ENCODE measurements at regions not wholly inside any gene's neighbourhood (a gene's known extent, or its start where the extent isn't known, plus 50 kb on each side); places are given as distances from the start of the nearest gene placed in this dataset.

DNA sequence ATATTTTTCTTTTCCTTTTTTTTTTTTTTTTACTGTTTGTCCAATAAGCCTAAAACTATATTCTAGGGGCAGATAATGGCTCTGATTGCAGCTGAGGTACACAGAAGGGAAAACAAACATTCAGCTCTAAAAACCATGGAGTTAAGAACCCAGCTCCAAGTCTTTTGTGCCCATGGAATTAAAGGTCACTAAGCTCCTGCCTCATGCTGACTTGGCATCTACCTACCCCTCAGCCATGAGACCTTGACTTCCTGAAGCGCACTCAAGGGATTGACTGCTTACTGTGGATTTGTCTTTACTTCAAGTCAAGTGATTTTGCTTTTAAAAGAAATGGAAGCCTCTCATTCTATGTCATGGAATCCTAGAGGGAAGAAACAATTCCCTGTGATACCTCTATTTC, 192.3 kb downstream of the AMY1C start:
- intact Hi-C loops (cut with DNase I) = no loop called here
- H3K36me3 ChIP-seq = no peaks in the 10 kb centered on the region
- H3K27ac ChIP-seq = no peak overlapping the region
- no peaks in the 10 kb centered on the region for H3K9me3 ChIP-seq
- no peak for DNase-seq
- H3K27me3 ChIP-seq = no peaks in the 10 kb centered on the region
- no peak for ATAC-seq
- TF ChIP-seq, protein P1, sequence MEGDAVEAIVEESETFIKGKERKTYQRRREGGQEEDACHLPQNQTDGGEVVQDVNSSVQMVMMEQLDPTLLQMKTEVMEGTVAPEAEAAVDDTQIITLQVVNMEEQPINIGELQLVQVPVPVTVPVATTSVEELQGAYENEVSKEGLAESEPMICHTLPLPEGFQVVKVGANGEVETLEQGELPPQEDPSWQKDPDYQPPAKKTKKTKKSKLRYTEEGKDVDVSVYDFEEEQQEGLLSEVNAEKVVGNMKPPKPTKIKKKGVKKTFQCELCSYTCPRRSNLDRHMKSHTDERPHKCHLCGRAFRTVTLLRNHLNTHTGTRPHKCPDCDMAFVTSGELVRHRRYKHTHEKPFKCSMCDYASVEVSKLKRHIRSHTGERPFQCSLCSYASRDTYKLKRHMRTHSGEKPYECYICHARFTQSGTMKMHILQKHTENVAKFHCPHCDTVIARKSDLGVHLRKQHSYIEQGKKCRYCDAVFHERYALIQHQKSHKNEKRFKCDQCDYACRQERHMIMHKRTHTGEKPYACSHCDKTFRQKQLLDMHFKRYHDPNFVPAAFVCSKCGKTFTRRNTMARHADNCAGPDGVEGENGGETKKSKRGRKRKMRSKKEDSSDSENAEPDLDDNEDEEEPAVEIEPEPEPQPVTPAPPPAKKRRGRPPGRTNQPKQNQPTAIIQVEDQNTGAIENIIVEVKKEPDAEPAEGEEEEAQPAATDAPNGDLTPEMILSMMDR (IDR thresholded peaks at IDR 0.05) = no peak
- no peaks in the 10 kb centered on the region for H3K4me1 ChIP-seq
- no peak overlapping the region for H3K4me3 ChIP-seq

DNA sequence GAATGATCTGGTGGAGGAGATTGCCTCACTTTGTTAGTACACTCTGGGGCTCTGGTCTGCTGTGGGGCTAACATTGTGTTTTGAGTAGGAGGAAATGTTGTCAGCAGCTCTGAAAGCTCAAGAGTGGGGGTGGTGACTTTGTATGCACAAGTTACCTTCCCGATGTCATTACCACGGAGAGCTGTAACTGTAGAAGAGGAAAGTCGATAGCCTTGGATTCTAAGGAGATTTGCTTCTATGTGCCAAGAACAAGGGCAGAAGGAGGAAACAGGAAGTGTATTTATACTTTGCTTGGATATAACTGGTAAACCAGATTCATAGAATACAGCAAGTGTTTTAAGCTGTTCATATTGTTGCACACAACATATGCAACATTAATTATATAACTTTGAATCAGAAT, 196.1 kb downstream of the AMY1C start:
- intact Hi-C loops (cut with DNase I) = no loop called here
- TF ChIP-seq, protein P1 (IDR thresholded peaks at IDR 0.05) = no peak

DNA sequence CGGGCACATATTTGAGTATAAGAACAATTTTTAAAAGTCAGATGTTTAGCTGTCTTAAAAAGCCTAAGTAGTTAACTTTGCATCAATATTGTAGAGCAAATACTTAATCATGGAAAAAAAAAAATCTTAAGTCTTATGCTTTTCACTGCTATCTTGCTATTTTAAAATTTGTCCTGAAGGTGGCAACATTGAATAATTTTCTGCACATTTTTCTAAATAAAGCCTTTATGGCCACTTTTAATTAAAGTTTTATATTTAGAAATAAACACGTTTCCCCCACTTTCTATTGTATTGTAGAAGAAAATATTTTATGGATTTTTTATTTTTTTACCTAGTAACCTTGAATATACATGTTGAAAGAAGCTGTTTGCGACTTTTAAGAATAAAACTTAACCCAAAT, 198.8 kb downstream of the AMY1C start:
- DNase-seq (no peak), ATAC-seq (no peak)
- Histone ChIP-seq H3K9me3 (no peaks in the 10 kb centered on the region), H3K36me3 (no peaks in the 10 kb centered on the region), H3K27ac (no peak overlapping the region), H3K27me3 (no peaks in the 10 kb centered on the region), H3K4me3 (no peak overlapping the region), H3K4me1 (no peaks in the 10 kb centered on the region)
- intact Hi-C loops (cut with DNase I) = no loop called here
- TF ChIP-seq, protein P1 (IDR thresholded peaks at IDR 0.05) = peak; percentile 11

More for the DNA sequence above, 196.1 kb downstream of the AMY1C start:
- H3K4me1 ChIP-seq = no peaks in the 10 kb centered on the region
- ATAC-seq (no peak), DNase-seq (no peak)
- H3K4me3 ChIP-seq = no peak overlapping the region
- H3K27ac ChIP-seq = no peak overlapping the region
- no peaks in the 10 kb centered on the region for H3K36me3 ChIP-seq
- no peaks in the 10 kb centered on the region for H3K27me3 ChIP-seq
- H3K9me3 ChIP-seq = no peaks in the 10 kb centered on the region

DNA sequence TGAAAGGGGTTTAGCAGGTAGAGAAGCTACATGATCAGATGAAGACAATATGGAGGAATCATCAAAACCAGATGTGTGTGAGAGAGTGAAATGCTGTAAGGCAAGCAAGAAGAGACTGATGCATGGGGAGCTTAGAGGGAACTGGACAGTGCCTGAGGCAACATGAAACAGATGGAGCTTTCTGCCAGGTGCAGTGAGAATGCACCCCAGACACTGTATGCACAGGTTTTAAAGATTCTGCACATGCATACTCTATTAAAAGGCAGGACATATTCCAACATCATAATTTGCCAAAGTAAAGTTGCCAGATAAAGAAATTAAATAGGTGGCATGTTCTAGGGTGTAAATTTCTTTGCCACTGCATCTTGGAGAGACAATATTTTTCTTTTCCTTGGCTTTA, 200.1 kb downstream of the AMY1C start:
- H3K4me3 ChIP-seq = no peak overlapping the region
- H3K9me3 ChIP-seq = no peaks in the 10 kb centered on the region
- H3K4me1 ChIP-seq = no peaks in the 10 kb centered on the region
- TF ChIP-seq, protein P1 (IDR thresholded peaks at IDR 0.05) = no peak
- H3K36me3 ChIP-seq = no peaks in the 10 kb centered on the region
- no peaks in the 10 kb centered on the region for H3K27me3 ChIP-seq
- intact Hi-C loops (cut with DNase I) = no loop called here
- no peak overlapping the region for H3K27ac ChIP-seq
- ATAC-seq (no peak), DNase-seq (no peak)

DNA sequence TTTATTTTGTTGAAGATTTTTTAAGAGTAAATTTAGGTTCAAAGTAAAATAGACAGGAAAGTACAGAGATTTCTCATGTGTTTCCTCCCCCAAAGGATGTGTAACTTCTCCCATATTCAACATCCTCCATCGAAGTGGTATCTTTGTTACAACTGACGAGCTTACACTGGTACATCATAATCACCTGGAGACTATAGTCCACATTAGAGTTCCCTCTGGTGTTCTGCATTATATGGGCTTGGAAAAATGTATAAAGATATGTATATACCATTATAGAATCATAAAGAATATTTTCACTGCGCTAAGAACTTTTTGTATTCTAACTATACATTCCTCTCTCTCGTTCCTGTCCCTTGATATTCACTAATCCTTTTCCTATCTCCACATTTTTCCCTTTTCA, 203.7 kb downstream of the AMY1C start:
- ATAC-seq (no peak), DNase-seq (no peak)
- intact Hi-C loops (cut with DNase I) = no loop called here
- Histone ChIP-seq H3K9me3 (no peaks in the 10 kb centered on the region), H3K27me3 (no peaks in the 10 kb centered on the region), H3K27ac (no peak overlapping the region), H3K4me1 (no peaks in the 10 kb centered on the region), H3K4me3 (no peak overlapping the region), H3K36me3 (no peaks in the 10 kb centered on the region)
- TF ChIP-seq, protein P1 (IDR thresholded peaks at IDR 0.05) = no peak

DNA sequence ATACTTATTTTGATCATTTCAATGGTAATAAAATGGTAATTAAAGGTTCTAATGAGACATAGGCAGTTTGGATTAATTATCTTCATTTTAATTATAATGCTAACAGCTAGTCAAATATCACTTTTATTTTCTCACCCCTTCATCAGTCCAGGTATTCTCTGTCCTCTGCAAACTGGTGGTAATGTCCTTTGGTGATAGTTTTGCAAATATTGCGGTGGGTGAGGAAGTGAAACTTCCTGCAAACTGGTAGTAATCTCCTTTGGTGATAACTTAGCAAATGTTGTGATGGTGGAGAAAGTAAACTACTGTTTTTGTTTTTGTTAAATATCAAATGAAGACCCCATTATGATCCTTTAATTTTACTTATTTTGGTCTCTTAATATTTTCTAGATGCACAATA, 209.0 kb downstream of the AMY1C start:
- Histone ChIP-seq H3K27me3 (no peaks in the 10 kb centered on the region), H3K4me1 (no peaks in the 10 kb centered on the region), H3K36me3 (no peaks in the 10 kb centered on the region), H3K9me3 (no peaks in the 10 kb centered on the region), H3K27ac (no peak overlapping the region), H3K4me3 (no peak overlapping the region)
- TF ChIP-seq, protein P1 (IDR thresholded peaks at IDR 0.05) = no peak
- DNase-seq (no peak), ATAC-seq (no peak)
- intact Hi-C loops (cut with DNase I) = no loop called here

Data from upper lobe of right lung (tissue), 1 donor.